H9 (cell line): ENCODE measurements at regions not wholly inside any gene's neighbourhood (a gene's known extent, or its start where the extent isn't known, plus 50 kb on each side); places are given as distances from the start of the nearest gene placed in this dataset.

ENCODE experiments used
- DNase-seq: peaks from one replicate; pipeline ENCODE4 v3.0.0-alpha.2; 2017
- H2AFZ ChIP-seq: one replicate; pipeline ENCODE4 v1.6.1; 2013; ENCODE audit warnings: mild to moderate bottlenecking, low read length, control low read depth, moderate library complexity
- H2AK5ac ChIP-seq: 2 replicates; pipeline ENCODE4 v1.6.1; 2013; ENCODE audit warnings: low read length, control low read depth, mixed read lengths; ENCODE audit not compliant: insufficient read length
- H2BK120ac ChIP-seq: one replicate; pipeline ENCODE4 v1.6.1; 2013; ENCODE audit warnings: low read depth, mild to moderate bottlenecking, low read length, control low read depth, inconsistent platforms; ENCODE audit not compliant: poor library complexity, severe bottlenecking
- H2BK12ac ChIP-seq: 2 replicates; pipeline ENCODE4 v1.6.1; 2013; ENCODE audit warnings: low read length, control low read depth, mixed read lengths, low read depth; ENCODE audit not compliant: insufficient read length
- H2BK15ac ChIP-seq: 2 replicates; pipeline ENCODE4 v1.6.1; 2013; ENCODE audit warnings: low read depth, low read length, control low read depth
- H2BK20ac ChIP-seq: one replicate; pipeline ENCODE4 v1.6.1; 2013; ENCODE audit warnings: low read depth, mild to moderate bottlenecking, low read length, control low read depth, inconsistent platforms; ENCODE audit not compliant: poor library complexity, severe bottlenecking
- H2BK5ac ChIP-seq: 2 replicates; pipeline ENCODE4 v1.6.1; 2013; ENCODE audit warnings: low read length, control low read depth, mixed read lengths; ENCODE audit not compliant: insufficient read length
- H3K14ac ChIP-seq: 2 replicates; pipeline ENCODE4 v1.6.1; 2013; ENCODE audit warnings: low read length, control low read depth; ENCODE audit not compliant: insufficient read depth
- H3K18ac ChIP-seq: 2 replicates; pipeline ENCODE4 v1.6.1; 2013; ENCODE audit warnings: low read depth, mild to moderate bottlenecking, mixed read lengths, low read length, control low read depth; ENCODE audit not compliant: insufficient read length
- H3K23ac ChIP-seq: 2 replicates; pipeline ENCODE4 v1.6.1; 2013; ENCODE audit warnings: low read length, control low read depth, mixed read lengths, low read depth; ENCODE audit not compliant: insufficient read length
- H3K23me2 ChIP-seq: 2 replicates; pipeline ENCODE4 v1.6.1; 2013; ENCODE audit warnings: low read depth, mild to moderate bottlenecking, mixed read lengths, low read length, control low read depth; ENCODE audit not compliant: insufficient read length, poor library complexity, severe bottlenecking
- H3K27ac ChIP-seq: 2 replicates; pipeline ENCODE4 v1.5.1; 2013; ENCODE audit warnings: low read length, control low read depth, mixed read lengths, low read depth; ENCODE audit not compliant: insufficient read length
- H3K27me3 ChIP-seq: 2 replicates; pipeline ENCODE4 v1.6.1; 2013; ENCODE audit warnings: low read length, control low read depth, inconsistent platforms; ENCODE audit not compliant: insufficient read depth
- H3K4ac ChIP-seq: 2 replicates; pipeline ENCODE4 v1.6.1; 2013; ENCODE audit warnings: low read depth, mild to moderate bottlenecking, control low read depth, inconsistent platforms, low read length, moderate library complexity
- H3K4me1 ChIP-seq: 2 replicates; pipeline ENCODE4 v1.6.1; 2013; ENCODE audit warnings: low read length, control low read depth, inconsistent platforms; ENCODE audit not compliant: insufficient read depth
- H3K4me2 ChIP-seq: 2 replicates; pipeline ENCODE4 v1.6.1; 2013; ENCODE audit warnings: low read length, control low read depth, mixed read lengths; ENCODE audit not compliant: insufficient read length, insufficient read depth
- H3K56ac ChIP-seq: 2 replicates; pipeline ENCODE4 v1.6.1; 2013; ENCODE audit warnings: low read depth, mild to moderate bottlenecking, mixed read lengths, low read length, control low read depth; ENCODE audit not compliant: insufficient read length
- H3K79me1 ChIP-seq: 2 replicates; pipeline ENCODE4 v1.6.1; 2013; ENCODE audit warnings: low read depth, mild to moderate bottlenecking, moderate library complexity, low read length, control low read depth, inconsistent platforms; ENCODE audit not compliant: insufficient read depth, poor library complexity, severe bottlenecking
- H3K79me2 ChIP-seq: 2 replicates; pipeline ENCODE4 v1.6.1; 2013; ENCODE audit warnings: low read length, control low read depth, inconsistent platforms; ENCODE audit not compliant: insufficient read depth
- H3K9ac ChIP-seq: 2 replicates; pipeline ENCODE4 v1.6.1; 2013; ENCODE audit warnings: low read length, control low read depth, mixed read lengths; ENCODE audit not compliant: insufficient read length; ENCODE audit errors: extremely low read depth
- H3K9me3 ChIP-seq: one replicate; pipeline ENCODE4 v1.6.1; 2013; ENCODE audit warnings: low read depth, low read length, inconsistent platforms; ENCODE audit not compliant: control insufficient read depth
- H3T11ph ChIP-seq: one replicate; pipeline ENCODE4 v1.6.1; 2013; ENCODE audit warnings: mild to moderate bottlenecking, low read length, control low read depth, inconsistent platforms
- H4K20me1 ChIP-seq: one replicate; pipeline ENCODE4 v1.6.1; 2013; ENCODE audit not compliant: control insufficient read depth, insufficient read length, insufficient read depth
- H4K5ac ChIP-seq: 2 replicates; pipeline ENCODE4 v1.6.1; 2013; ENCODE audit warnings: low read depth, mild to moderate bottlenecking, mixed read lengths, low read length, control low read depth; ENCODE audit not compliant: insufficient read length
- H4K8ac ChIP-seq: replicated peaks from 2 replicates; pipeline ENCODE4 v1.6.1; 2013; ENCODE audit warnings: low read length, control low read depth, mixed read lengths, low read depth; ENCODE audit not compliant: insufficient read length
- H4K91ac ChIP-seq: 2 replicates; pipeline ENCODE4 v1.6.1; 2013; ENCODE audit warnings: low read depth, mild to moderate bottlenecking, moderate library complexity, mixed read lengths, low read length, control low read depth; ENCODE audit not compliant: insufficient read length
- H3K27ac Mint-ChIP-seq, 3 experiments: 2 replicates in 2 of 3; 3 replicates in 1 of 3; pipeline ENCODE4 v1.8.0; 2020 to 2021; ENCODE audit warnings: mixed read lengths in 3 of 3, mild to moderate bottlenecking in 1 of 3, moderate library complexity in 1 of 3
- H3K27me3 Mint-ChIP-seq: 2 replicates; pipeline ENCODE4 v1.8.0; 2021; ENCODE audit warnings: low read depth, mild to moderate bottlenecking, moderate library complexity, mixed read lengths
- H3K36me3 Mint-ChIP-seq, 3 experiments: 2 replicates in 2 of 3; 3 replicates in 1 of 3; pipeline ENCODE4 v1.8.0; 2020 to 2021; ENCODE audit warnings: low read depth in 3 of 3, mixed read lengths in 3 of 3; ENCODE audit not compliant: insufficient read depth in 1 of 3
- H3K4me1 Mint-ChIP-seq, 2 experiments: 2 replicates each; pipeline ENCODE4 v1.8.0; 2020; ENCODE audit warnings: mixed read lengths in 2 of 2
- H3K4me3 Mint-ChIP-seq, 2 experiments: 2 replicates in 1 of 2; 3 replicates in 1 of 2; pipeline ENCODE4 v1.8.0; 2020 to 2021; ENCODE audit warnings: mild to moderate bottlenecking in 2 of 2, mixed read lengths in 2 of 2, moderate library complexity in 1 of 2
- H3K9me3 Mint-ChIP-seq, 2 experiments: 2 replicates in 1 of 2; 3 replicates in 1 of 2; pipeline ENCODE4 v1.8.0; 2020; ENCODE audit warnings: mild to moderate bottlenecking in 2 of 2, mixed read lengths in 2 of 2, moderate library complexity in 1 of 2
- CTCF ChIP-seq: fragments of 200-600 bp; sonication (generic); conservative IDR thresholded peaks from 3 replicates; pipeline ENCODE4 v1.8.0; 2021; ENCODE audit warnings: antibody characterized with exemption, mild to moderate bottlenecking
- WGBS: extraction: QIAGEN DNeasy Blood & Tissue Kit; methylation state at CpG from one replicate; pipeline ENCODE4 v1.1.7; 2013; ENCODE audit warnings: missing lambda C conversion rate, low lambda C conversion rate, mixed read lengths; ENCODE audit not compliant: insufficient read length; ENCODE audit errors: extremely low coverage; 5-methylcytosine and 5-hydroxymethylcytosine counted together

- H3K36me3 Mint-ChIP-seq, result peaks cover 0 to 2% (median 0%) of the 10 kb centered on the region in 3 experiments; a peak in 1 of 7 replicates
- H3K9me3 ChIP-seq, result no peaks in the 10 kb centered on the region
Observed at GRCh38 chr13:88118952-88119351, 447.8 kb downstream of the SLITRK5 start.

More at GRCh38 chr13:88118952-88119351, 447.8 kb downstream of the SLITRK5 start:
- Histone ChIP-seq H3K4me2 (no peak overlapping the region), H3K4ac (no peak overlapping the region), H2BK20ac (no peak overlapping the region), H3K27ac (no peak overlapping the region), H3K23me2 (no peaks in the 10 kb centered on the region), H2AK5ac (no peak overlapping the region), H2BK120ac (no peak overlapping the region), H2BK5ac (no peak overlapping the region), H2BK15ac (no peak overlapping the region), H3K27me3 (no peaks in the 10 kb centered on the region), H2BK12ac (no peak overlapping the region), H3K79me2 (no peaks in the 10 kb centered on the region), H3K23ac (no peak overlapping the region), H3T11ph (no peak overlapping the region), H3K9ac (no peak overlapping the region), H3K18ac (no peak overlapping the region), H2AFZ (no peak overlapping the region), H3K79me1 (no peaks in the 10 kb centered on the region), H4K8ac (no peak overlapping the region), H4K91ac (no peak overlapping the region), H3K56ac (no peak overlapping the region), H4K5ac (no peak overlapping the region), H3K14ac (no peak overlapping the region), H3K4me1 (no peaks in the 10 kb centered on the region; the same call in 1 of the 2 replicates), H4K20me1 (no peaks in the 10 kb centered on the region)
- H3K4me3 Mint-ChIP-seq, result no peak overlapping the region
- no CpG with 5 or more reads among the region's 3 CpGs for WGBS
- no peak overlapping the region for H3K27ac Mint-ChIP-seq
- peaks cover 3% of the 10 kb centered on the region in 2 experiments; a peak in 1 of 5 replicates for H3K9me3 Mint-ChIP-seq
- H3K4me1 Mint-ChIP-seq, result peaks cover under 1 to 7% of the 10 kb centered on the region in 2 experiments; a peak in 3 of 4 replicates
- no peaks in the 10 kb centered on the region for H3K27me3 Mint-ChIP-seq
- TF ChIP-seq CTCF, result no peak
- no peak for DNase-seq
